Activated T-cell treated with anti-CD3 and anti-CD28 coated beads for 48 hours (primary cell): ENCODE measurements at regions not wholly inside any gene's neighbourhood (a gene's known extent, or its start where the extent isn't known, plus 50 kb on each side); places are given as distances from the start of the nearest gene placed in this dataset.

Experiments
- DNase-seq: peaks from one replicate; pipeline ENCODE4 v3.0.0-alpha.2; 2020; ENCODE audit warnings: low read depth

DNA sequence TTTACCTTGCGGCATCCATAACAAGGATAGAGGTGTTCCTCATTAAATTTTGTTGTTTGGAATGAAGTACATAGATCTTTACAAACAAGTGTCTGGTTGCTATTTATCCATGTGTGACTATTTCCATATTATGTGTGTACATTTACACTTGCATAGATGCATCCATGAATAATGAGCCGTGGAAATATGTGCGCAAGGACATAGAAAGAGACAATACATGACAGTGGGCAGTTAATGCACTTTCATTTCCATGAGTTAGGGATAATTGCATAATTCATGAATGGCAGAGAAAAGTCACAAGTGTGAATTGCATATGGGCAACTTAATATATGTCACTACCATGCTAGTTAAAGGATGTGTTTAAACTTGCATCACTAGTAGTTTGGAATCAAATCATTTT is 338.2 kb upstream of the PITX2 start:
- DNase-seq = no peak

DNA sequence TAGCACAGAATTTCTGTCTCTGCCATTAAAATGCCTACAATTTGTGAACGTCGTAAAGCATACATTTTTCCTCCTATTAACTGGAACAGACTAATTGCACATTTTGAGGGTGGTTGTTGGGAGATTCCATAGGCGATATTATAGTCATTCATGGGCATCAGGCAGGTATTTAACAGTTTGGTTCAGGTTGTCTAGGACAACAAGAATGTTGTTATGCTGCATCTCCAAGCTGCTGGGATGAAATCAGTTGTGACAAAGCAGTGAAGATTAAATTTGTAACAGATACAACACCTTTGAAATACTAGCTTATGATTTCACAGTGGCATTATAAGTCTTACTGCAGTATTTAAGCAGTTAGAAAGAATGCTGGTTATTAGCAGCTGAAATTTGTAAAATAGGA is 339.7 kb upstream of the PITX2 start:
- DNase-seq = no peak

DNA sequence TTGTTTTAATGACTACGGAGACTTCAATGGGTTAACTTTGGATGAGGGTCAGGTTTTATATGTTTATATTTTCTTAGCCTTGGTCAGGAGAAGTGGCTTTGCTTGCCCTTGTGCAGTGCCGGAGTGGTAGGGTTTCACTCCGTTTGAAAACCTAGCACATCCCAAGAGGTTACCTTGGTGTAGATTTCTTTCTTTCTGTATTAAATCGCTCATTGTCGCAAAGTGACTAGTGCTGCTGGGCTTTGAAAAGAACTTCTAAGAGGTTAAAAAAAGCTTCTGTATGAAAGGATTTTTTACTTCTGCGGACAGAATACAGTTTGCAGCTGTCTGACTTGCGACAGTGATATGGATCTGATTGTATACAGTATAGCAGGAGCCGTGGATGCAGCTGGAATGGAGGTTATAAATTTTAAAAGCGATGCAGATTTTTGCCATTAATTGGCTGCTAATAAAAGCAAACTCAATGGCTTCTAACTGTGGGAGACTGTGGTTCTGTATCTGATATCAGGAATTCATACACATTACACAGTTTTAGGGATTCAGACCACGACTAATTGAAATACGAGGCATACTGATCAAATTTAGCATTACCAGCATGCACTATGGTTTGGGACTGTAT is 340.9 kb upstream of the PITX2 start:
- no peak for DNase-seq

DNA sequence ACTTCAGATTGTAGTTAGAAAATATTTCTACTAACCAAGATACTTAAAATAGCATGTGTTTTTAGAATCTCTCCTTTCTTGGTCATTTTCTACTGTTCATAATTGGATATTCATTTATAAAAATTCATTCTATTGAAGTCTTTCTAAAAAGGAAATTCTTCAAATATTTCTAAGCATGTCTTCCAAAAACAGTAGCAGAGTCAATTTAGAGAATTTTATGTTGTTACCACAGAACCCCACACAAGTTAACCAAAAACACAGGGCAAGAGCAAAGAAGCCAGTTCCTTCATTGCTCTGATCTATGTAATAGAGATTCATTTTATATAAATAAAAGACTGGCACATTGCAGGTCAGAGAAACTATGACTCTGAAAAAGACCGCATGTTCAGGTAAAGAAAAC is 345.1 kb upstream of the PITX2 start:
- no peak for DNase-seq

DNA sequence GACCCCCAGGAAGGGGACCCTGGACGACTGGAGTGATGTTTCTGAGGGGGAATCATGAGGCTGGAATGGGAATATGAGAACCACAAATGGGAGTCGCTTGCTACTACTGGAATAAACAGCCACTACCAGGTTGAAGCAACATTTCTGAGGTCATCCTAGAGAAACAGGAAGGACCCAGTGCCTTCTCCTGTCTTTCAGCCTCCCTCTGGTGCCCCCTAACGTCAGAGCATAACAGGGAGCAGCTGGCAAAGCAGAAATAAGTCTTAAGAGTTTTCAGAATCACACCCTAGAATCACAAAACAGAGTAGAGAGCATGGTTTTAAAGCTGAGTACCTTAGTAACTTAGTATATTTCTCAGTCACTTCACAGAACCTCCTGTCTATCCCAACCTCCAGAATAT is 347.8 kb upstream of the PITX2 start:
- DNase-seq = no peak

DNA sequence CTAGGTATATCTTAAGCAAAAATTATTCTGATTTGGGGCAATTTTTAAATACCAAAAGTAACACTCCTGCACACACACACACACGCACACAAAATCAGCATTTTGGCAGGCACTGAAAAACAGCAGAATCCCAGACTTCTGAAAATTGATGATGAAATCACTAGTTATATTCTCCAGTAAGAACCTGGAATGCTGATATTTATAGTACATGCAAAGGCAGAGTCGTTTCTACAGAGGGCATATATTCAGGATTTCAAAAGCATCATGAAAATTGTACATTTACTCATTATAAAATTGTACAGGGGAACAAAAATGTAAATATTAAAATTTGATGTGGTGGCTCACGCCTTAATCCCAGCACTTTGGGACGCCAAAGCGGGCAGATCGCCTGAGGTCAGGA is 352.5 kb upstream of the PITX2 start:
- no peak for DNase-seq

DNA sequence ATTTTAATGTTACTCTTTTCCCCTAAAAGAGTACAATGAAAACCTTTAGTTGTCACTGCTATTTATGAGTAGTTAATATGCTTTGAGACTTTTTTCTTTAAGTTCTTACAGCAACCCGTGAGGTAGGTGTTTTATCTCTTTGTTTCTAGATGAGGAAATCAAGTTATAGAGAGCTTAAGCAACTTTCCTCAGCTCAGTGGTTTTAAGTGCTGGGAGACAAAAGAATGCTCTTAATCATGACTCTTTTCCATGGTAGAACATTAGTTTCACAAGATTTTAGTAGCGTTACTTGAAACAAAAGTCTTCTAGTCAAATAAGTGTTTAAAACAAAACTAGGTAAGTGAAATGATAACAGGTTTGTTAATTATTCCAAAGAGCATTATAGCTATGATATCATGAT is 354.7 kb upstream of the PITX2 start:
- DNase-seq = no peak

DNA sequence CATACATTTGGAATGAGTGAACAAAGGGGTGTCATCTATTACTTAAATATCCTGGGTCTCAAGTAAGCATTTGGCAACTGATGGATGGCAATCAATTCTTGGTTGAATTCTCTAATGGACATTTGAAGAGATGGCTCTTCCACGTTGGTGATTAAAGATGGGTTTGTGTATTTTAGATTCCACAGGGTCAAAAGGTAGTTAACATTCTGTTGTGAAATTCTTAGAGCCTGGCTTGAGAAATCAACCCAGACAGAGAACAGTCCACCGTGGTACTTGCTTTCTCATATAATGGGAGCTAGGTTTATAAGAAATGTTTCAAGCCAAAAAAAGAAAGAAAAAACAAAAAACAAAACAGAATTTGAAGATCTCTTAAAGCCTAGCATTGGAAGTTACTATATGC is 355.9 kb upstream of the PITX2 start:
- DNase-seq = no peak

DNA sequence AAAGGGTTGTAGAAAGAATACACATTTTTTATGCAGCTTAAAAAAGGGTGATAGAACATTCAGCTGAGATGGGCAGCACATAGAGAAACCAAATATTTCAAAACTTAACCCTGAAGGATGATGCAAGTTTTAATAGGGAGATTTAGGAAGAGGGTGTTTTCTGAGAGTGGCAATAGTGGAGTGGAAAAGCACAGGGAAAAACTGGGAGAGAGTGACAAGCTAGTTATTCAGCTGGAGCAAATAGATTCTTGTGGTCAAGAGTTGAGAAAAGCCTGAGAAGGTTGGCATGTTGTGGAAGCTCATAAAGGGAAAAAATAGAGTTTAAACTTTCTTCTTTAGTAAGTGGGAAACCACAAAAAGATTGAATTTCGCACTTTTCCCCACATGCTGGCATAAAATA is 359.6 kb upstream of the PITX2 start:
- no peak for DNase-seq

DNA sequence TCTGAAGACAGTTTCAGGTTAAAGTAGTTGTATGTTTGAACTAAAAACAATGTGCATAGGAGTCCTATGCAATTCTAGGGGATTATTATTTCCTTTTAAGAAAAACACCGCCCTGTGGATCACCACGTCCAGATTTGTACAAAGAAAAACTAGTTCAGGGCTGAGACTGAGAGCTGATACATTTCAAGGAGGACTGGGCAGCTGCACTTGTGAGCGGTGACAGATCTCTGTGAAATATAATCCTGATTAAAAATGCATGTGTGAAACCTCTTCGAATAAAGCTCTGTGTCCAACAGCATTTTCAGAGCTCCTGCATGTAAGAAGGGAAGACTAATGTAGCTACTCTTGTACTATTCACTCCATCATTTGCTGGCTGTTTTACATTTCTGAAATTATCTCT is 365.8 kb upstream of the PITX2 start:
- DNase-seq = no peak

DNA sequence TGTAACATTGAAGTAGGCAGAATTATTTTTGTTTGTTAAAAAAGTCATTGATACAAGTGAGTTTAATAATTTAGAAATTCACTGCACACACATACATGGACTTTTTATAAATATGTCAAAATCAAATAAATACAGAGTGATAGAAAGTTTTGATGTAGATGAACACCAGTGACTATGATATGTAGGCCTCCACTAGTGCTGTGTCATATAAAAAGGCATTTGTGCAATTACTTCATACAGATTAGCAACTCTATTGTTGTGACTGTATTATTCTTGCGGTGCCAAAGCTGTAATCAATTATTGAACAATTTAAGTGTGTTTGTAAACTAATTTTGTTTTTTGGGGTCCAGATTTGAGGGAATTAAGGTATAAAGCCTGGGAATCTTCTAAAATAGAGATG is 366.2 kb upstream of the PITX2 start:
- no peak for DNase-seq

DNA sequence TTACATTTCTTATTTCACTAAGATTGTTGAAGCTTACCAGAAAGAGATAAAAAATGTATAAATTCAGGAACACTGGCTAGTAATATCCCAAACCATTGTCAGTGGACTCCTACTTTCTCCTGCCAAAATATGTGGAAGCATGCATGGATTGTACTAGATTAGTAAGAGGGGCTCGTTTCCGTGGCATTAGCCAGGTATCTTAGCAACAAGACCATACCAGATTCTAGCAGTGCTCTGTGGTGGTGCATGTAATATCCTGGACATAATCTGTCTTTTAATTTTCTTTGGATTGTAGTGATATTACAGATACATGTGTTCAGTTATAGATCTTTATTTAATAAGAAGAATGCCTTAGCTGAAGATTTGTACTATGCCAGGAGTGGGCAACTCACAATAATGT is 371.9 kb upstream of the PITX2 start:
- DNase-seq = no peak

DNA sequence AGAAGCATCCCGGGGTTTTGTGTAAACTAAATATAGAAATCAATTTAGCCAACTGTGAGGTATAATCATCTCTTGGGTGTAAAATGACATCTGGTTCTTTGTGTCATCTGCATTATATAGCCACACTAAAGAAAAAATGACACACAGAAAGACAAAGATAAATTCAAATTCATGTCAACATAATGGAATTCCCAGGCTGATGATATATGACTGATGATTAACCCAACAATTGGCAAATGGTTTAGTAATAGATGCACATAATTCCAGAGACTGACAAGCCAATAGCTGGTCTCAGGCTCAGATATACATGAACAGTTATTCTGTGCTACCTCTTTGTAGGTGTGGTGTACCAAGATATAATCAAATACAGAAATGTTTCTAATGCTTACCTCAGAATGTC is 375.4 kb upstream of the PITX2 start:
- no peak for DNase-seq

DNA sequence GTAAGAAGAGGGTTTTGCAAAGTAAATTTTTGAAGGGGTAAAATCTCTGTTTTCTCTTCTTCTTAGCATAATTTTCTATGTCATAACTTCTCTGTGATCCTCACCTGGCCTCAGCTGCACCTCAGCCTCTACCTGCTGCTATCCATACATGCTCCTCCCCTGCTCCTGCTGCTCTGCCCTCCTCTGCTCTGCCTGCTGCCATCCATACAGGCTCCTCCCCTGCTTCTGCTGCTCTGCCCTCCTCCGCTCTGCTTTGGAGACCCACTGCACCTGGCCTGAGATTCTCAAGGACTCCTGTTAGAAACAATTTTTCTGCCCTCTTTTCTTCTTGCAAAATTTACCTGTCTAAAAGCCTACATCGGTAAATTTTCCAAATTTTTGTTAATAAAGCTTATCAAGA is 388.6 kb upstream of the PITX2 start:
- no peak for DNase-seq

DNA sequence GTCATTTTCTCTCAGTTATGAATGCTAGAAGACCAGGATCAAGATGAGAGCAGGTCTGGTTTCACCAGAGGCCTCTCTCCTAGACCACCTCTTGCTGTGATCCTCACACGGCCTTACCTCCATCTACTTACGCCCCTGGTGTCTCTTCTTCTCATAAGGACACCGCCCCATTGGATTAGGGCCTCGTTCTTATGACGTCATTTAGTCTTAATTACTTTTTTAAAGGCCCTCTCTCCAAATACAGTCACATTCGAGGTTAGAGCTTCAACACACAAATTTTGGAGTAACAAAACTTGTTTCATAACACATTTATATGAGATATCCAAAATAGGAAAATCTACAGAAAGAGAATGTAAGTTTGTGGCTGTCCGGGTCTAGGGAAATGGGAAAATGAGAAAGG is 391.0 kb upstream of the PITX2 start:
- DNase-seq = no peak

DNA sequence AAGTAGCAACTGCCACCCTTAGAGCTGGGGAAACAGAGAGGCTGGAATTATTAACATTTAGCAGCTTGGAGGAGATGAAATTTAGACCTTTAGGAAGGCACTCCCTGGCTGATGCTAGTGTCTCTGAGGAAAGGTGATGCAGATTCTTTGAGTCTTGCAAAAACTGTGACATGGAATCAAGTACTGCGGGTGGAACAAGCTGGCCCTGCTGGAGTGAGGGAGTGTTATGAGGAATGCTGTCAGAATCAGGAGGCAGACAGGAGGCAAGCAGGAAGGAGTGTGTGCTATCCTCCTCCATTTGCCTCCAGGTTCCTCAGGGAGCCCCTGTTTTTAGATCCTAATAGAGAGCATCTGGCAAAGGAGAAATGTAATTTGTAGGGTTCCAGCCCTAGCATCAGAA is 391.7 kb upstream of the PITX2 start:
- DNase-seq = no peak

DNA sequence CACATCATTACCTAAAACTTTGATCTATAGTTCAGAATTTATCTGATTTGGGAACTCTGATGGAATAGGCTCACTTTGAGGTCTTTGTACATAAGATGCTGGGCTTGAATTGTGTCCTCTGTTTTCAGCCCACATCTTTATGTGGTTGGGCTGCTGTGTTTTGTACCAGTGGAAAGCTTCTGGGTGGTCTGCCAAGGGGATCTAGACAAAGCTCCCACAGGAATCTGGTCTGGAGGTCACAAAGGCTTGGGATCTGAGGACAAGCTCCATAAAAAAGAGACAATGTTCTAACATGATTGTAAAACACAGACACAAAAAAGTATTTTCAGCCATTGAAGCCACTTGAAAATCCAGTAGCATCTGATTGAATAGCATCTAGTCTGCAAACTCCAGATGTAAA is 393.5 kb upstream of the PITX2 start:
- DNase-seq = no peak

DNA sequence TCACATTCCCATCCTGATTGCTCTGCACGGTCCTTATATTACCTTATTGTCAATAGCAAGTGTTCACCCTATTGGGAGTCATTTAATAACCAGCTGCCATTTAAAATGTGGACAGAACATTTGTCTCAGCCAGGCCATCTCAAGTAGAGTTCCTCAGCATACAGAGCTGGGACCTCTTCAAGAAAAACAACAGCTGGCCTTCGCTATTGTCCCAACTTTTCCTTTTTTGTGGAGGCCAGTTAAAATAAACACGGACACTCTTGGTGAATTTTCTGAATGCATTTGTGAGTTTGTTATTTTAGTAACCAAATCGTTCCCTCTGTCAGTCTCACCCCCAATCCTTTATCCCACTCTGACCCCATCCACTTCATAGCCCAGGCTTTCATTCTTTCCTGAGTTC is 395.3 kb upstream of the PITX2 start:
- DNase-seq = no peak

DNA sequence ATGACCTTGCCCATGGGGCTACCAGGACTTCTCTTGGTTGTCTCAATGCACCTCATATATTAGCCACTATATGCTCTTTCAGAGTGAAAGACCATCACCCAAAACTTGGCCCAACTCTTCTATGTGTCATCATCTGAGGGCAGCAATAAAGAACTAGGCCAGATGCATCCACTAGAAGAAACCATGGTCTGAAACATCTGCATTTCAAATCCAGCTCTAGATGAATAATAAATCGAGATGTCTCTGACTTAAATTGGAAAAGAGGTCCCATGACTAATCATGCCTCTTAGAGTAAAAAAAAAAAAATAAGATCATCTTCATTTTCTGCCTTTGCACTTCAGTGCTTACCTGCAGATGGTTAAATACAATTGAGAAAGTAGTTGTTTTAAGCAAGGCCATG is 397.6 kb upstream of the PITX2 start:
- DNase-seq = no peak

DNA sequence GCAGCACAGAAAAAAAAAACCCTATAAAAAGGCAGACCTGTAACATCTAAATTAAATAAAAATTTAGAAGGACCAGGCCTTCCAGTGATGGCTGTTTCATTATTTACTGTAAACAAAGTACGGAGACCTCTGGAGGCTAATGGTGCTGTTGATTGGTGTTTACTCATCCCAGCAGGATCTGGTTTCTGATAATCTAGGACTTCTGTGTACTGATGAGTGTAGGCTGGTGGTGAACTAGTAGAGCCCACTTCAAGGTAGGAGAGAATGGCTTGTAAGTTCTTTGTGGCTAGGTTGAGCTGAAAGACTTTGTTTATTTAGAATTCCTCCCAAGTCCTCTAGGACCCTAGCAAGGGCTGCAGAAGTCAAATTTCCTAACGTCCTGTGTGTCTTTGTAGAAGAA is 398.1 kb upstream of the PITX2 start:
- no peak for DNase-seq

DNA sequence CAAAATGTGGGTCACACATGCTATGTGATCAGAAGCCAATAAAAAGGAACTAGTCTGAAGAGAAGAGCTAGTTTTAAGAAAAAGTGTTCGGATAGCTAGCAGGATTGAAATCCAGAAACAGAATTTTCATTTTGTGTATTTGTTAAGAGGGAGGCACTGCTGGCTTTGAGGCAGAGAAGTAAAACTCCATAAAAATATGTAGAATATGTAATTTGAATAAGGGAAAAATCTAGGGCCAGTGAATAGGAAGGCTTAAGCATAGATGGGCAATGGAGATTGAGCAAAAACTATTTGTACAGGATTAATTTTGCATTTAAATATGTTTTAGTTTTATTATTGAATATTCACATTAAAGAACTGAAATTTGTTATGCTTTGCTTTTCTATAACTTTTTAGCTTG is 399.9 kb upstream of the PITX2 start:
- no peak for DNase-seq

DNA sequence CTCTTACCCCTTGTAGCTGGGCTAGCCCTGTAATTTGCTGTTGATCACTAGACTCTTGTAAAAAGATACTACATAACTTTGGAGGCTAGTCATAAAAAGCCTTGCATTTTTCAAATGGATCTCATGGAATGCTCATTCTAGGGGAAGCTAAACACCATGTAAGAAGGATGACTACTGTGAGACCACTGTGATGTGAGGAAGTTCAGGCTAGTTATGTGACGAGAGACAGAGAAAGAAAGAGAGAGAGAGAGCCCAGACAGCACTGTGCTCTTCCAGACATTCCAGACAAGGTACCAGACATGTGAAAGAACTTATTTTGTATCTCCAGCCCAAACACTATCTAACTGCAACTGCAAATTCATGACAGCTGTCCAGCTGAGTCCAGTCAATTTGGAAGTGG is 404.6 kb upstream of the PITX2 start:
- DNase-seq = no peak

DNA sequence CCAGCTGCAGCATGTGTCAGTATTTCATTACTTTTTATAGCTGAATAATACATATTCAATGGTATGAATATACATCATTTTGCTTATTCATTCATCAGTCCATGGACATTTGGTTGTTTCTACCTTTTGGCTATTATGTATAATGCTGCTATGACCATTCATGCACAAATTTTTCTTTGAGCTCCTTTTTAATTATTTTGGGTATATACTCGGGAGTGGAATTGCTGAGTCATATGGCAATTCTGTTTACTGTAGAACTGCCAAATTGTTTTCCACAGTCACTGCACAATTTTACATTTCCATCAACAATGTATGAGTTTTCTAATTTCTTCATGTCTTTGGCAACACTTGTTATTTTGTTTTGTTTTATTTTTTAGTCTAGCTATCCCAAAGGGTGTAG is 405.9 kb upstream of the PITX2 start:
- no peak for DNase-seq

DNA sequence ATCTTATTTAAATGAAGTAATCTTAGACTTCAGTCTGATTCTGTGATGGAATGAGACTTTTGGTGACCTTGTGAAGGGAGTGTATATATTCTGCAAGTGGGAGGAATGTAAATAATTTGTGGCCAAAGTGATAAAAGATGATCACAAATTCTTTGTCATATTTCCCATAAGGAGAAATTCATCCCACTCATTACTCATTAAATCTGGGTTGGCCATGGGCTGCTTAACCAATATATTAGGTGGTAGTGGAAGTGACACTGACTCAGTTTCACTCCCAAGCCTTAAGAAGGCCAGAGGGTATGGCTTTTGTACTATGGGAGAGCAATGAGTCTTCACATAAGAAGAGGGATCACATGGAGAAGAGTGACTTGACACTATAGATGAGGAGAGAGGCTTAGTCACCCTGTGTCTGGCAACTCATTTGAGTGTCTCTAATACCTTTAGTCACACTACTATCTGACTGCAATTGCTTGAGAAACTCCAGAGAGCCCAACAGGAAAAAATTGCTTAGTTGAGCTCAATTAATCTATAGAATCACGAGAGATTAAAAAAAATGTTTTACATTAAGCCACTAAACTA is 408.2 kb upstream of the PITX2 start:
- DNase-seq = no peak

DNA sequence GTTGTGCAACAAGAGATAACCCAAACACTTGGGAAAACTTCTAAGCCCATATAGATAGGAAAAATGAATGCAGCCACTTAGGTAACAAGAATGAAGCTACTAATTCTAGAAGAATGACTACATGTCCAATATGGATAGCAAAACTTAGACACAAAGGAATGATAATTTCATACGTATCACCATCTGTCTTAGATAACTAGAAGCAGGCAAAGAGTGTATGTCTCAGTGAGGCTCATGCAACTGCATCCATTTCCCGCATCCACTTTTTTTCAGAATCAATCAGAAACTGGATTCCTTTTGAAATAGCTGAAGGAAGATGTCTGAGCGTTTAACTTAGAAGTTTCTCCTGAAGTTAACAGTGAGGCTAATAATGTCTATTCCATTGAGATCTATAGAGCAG is 408.7 kb upstream of the PITX2 start:
- DNase-seq = no peak
